ENCODE measurements at regions not wholly inside any gene's neighbourhood (a gene's known extent, or its start where the extent isn't known, plus 50 kb on each side); places are given as distances from the start of the nearest gene placed in this dataset.
"Not testable (repeated sequence)": the region's sequence is repeated elsewhere in the genome, so short reads cannot be mapped to it uniquely, and the experiment has no call there.

GRCh38 chr17:63295839-63296590 is 150.1 kb downstream of the CYB561 start:
- Mint-ChIP-seq H3K4me3 (no peak overlapping the region), H3K27ac (ENCODE audit: low read depth) (no peak overlapping the region), H3K4me1 (no peaks in the 10 kb centered on the region), H3K9me3 (peaks cover 14% of the 10 kb centered on the region), H3K27me3 (no peaks in the 10 kb centered on the region), H3K36me3 (ENCODE audit: insufficient read depth) (peaks cover 2% of the 10 kb centered on the region)
- ATAC-seq (replicated peaks; ENCODE audit: extremely low read depth, poor library complexity, severe bottlenecking): no peak
- DNase-seq (ENCODE audit: low spot score in 2 of 2): no peak

GRCh38 chr17:63298916-63299315 is 147.2 kb downstream of the CYB561 start:
- H3K9me3 Mint-ChIP-seq: peaks cover 21% of the 10 kb centered on the region
- H3K36me3 Mint-ChIP-seq (ENCODE audit: insufficient read depth); H3K4me3 Mint-ChIP-seq: not testable (repeated sequence)

GRCh38 chr17:63304704-63305261 is 141.3 kb downstream of the CYB561 start:
- Mint-ChIP-seq H3K4me1 (no peaks in the 10 kb centered on the region), H3K27ac (ENCODE audit: low read depth) (no peak overlapping the region), H3K27me3 (no peaks in the 10 kb centered on the region), H3K36me3 (ENCODE audit: insufficient read depth) (peaks cover 2% of the 10 kb centered on the region), H3K9me3 (peaks cover 11% of the 10 kb centered on the region), H3K4me3 (no peak overlapping the region)
- ATAC-seq (replicated peaks; ENCODE audit: extremely low read depth, poor library complexity, severe bottlenecking): no peak
- no peak for DNase-seq (ENCODE audit: low spot score in 2 of 2)

More at GRCh38 chr17:63298916-63299315, 147.2 kb downstream of the CYB561 start:
- H3K27ac Mint-ChIP-seq (ENCODE audit: low read depth); H3K27me3 Mint-ChIP-seq; DNase-seq (ENCODE audit: low spot score in 2 of 2); H3K4me1 Mint-ChIP-seq; ATAC-seq (replicated peaks; ENCODE audit: extremely low read depth, poor library complexity, severe bottlenecking): not testable (repeated sequence)

GRCh38 chr17:63305857-63306256 is 140.2 kb downstream of the CYB561 start:
- Mint-ChIP-seq H3K36me3 (ENCODE audit: insufficient read depth) (no peaks in the 10 kb centered on the region), H3K9me3 (peaks cover 11% of the 10 kb centered on the region), H3K4me3 (no peak overlapping the region), H3K27me3 (no peaks in the 10 kb centered on the region), H3K27ac (ENCODE audit: low read depth) (no peak overlapping the region), H3K4me1 (no peaks in the 10 kb centered on the region)
- DNase-seq (ENCODE audit: low spot score in 2 of 2) (no peak), ATAC-seq (replicated peaks; ENCODE audit: extremely low read depth, poor library complexity, severe bottlenecking) (no peak)

GRCh38 chr17:63306855-63307254 is 139.3 kb downstream of the CYB561 start:
- H3K36me3 Mint-ChIP-seq (ENCODE audit: insufficient read depth): no peaks in the 10 kb centered on the region
- peaks cover 7% of the 10 kb centered on the region for H3K9me3 Mint-ChIP-seq
- no peak for ATAC-seq (replicated peaks; ENCODE audit: extremely low read depth, poor library complexity, severe bottlenecking)
- H3K4me3 Mint-ChIP-seq: no peak overlapping the region
- DNase-seq (ENCODE audit: low spot score in 2 of 2): no peak
- H3K4me1 Mint-ChIP-seq: no peaks in the 10 kb centered on the region
- no peak overlapping the region for H3K27ac Mint-ChIP-seq (ENCODE audit: low read depth)
- H3K27me3 Mint-ChIP-seq: no peaks in the 10 kb centered on the region

- H3K27ac Mint-ChIP-seq (ENCODE audit: low read depth): no peak overlapping the region
- no peaks in the 10 kb centered on the region for H3K27me3 Mint-ChIP-seq
- ATAC-seq (replicated peaks; ENCODE audit: extremely low read depth, poor library complexity, severe bottlenecking) (no peak), DNase-seq (ENCODE audit: low spot score in 2 of 2) (no peak)
- no peaks in the 10 kb centered on the region for H3K4me1 Mint-ChIP-seq
- peaks cover 4% of the 10 kb centered on the region for H3K9me3 Mint-ChIP-seq
- no peaks in the 10 kb centered on the region for H3K36me3 Mint-ChIP-seq (ENCODE audit: insufficient read depth)
- no peak overlapping the region for H3K4me3 Mint-ChIP-seq
Observed at GRCh38 chr17:63308272-63308671, 137.8 kb downstream of the CYB561 start.

- H3K27me3 Mint-ChIP-seq: no peaks in the 10 kb centered on the region
- no peak for ATAC-seq (replicated peaks; ENCODE audit: extremely low read depth, poor library complexity, severe bottlenecking)
Observed at GRCh38 chr17:63309021-63309420, 137.1 kb downstream of the CYB561 start.

GRCh38 chr17:63311416-63311937 is 134.6 kb downstream of the CYB561 start:
- DNase-seq (ENCODE audit: low spot score in 2 of 2) (no peak), ATAC-seq (replicated peaks; ENCODE audit: extremely low read depth, poor library complexity, severe bottlenecking) (no peak)
- H3K4me3 Mint-ChIP-seq: no peak overlapping the region
- peaks cover 2% of the 10 kb centered on the region for H3K36me3 Mint-ChIP-seq (ENCODE audit: insufficient read depth)
- no peaks in the 10 kb centered on the region for H3K27me3 Mint-ChIP-seq
- no peak overlapping the region for H3K27ac Mint-ChIP-seq (ENCODE audit: low read depth)
- no peaks in the 10 kb centered on the region for H3K4me1 Mint-ChIP-seq
- no peaks in the 10 kb centered on the region for H3K9me3 Mint-ChIP-seq

More at GRCh38 chr17:63309021-63309420, 137.1 kb downstream of the CYB561 start:
- DNase-seq (ENCODE audit: low spot score in 2 of 2): no peak
- no peak overlapping the region for H3K27ac Mint-ChIP-seq (ENCODE audit: low read depth)
- H3K4me1 Mint-ChIP-seq: no peaks in the 10 kb centered on the region
- no peaks in the 10 kb centered on the region for H3K36me3 Mint-ChIP-seq (ENCODE audit: insufficient read depth)
- H3K9me3 Mint-ChIP-seq: peaks cover 4% of the 10 kb centered on the region
- no peak overlapping the region for H3K4me3 Mint-ChIP-seq

GRCh38 chr17:63314761-63315160 is 131.3 kb downstream of the CYB561 start:
- no peaks in the 10 kb centered on the region for H3K4me1 Mint-ChIP-seq
- H3K4me3 Mint-ChIP-seq: no peak overlapping the region
- H3K9me3 Mint-ChIP-seq: no peaks in the 10 kb centered on the region
- H3K27me3 Mint-ChIP-seq: no peaks in the 10 kb centered on the region
- DNase-seq (ENCODE audit: low spot score in 2 of 2) (no peak), ATAC-seq (replicated peaks; ENCODE audit: extremely low read depth, poor library complexity, severe bottlenecking) (no peak)
- no peak overlapping the region for H3K27ac Mint-ChIP-seq (ENCODE audit: low read depth)
- peaks cover 5% of the 10 kb centered on the region for H3K36me3 Mint-ChIP-seq (ENCODE audit: insufficient read depth)

GRCh38 chr17:63316100-63316499 is 130.0 kb downstream of the CYB561 start:
- DNase-seq (ENCODE audit: low spot score in 2 of 2) (no peak), ATAC-seq (replicated peaks; ENCODE audit: extremely low read depth, poor library complexity, severe bottlenecking) (no peak)
- Mint-ChIP-seq H3K27ac (ENCODE audit: low read depth) (no peak overlapping the region), H3K4me3 (no peak overlapping the region), H3K36me3 (ENCODE audit: insufficient read depth) (peaks cover 5% of the 10 kb centered on the region), H3K4me1 (no peaks in the 10 kb centered on the region), H3K27me3 (no peaks in the 10 kb centered on the region), H3K9me3 (no peaks in the 10 kb centered on the region)

- ATAC-seq (replicated peaks; ENCODE audit: extremely low read depth, poor library complexity, severe bottlenecking): no peak
- H3K9me3 Mint-ChIP-seq: no peaks in the 10 kb centered on the region
Observed at GRCh38 chr17:63317166-63317840, 128.8 kb downstream of the CYB561 start.

GRCh38 chr17:63325808-63326207 is 120.3 kb downstream of the CYB561 start:
- Mint-ChIP-seq H3K4me1 (no peaks in the 10 kb centered on the region), H3K27me3 (no peaks in the 10 kb centered on the region), H3K36me3 (ENCODE audit: insufficient read depth) (no peaks in the 10 kb centered on the region), H3K4me3 (no peak overlapping the region), H3K9me3 (no peaks in the 10 kb centered on the region), H3K27ac (ENCODE audit: low read depth) (no peak overlapping the region)
- no peak for ATAC-seq (replicated peaks; ENCODE audit: extremely low read depth, poor library complexity, severe bottlenecking)
- no peak for DNase-seq (ENCODE audit: low spot score in 2 of 2)

More at GRCh38 chr17:63317166-63317840, 128.8 kb downstream of the CYB561 start:
- no peak overlapping the region for H3K27ac Mint-ChIP-seq (ENCODE audit: low read depth)
- no peaks in the 10 kb centered on the region for H3K4me1 Mint-ChIP-seq
- H3K27me3 Mint-ChIP-seq: no peaks in the 10 kb centered on the region
- no peak for DNase-seq (ENCODE audit: low spot score in 2 of 2)
- H3K36me3 Mint-ChIP-seq (ENCODE audit: insufficient read depth): peaks cover 5% of the 10 kb centered on the region
- H3K4me3 Mint-ChIP-seq: no peak overlapping the region

GRCh38 chr17:63329876-63330275 is 116.2 kb downstream of the CYB561 start:
- no peaks in the 10 kb centered on the region for H3K9me3 Mint-ChIP-seq
- no peaks in the 10 kb centered on the region for H3K27me3 Mint-ChIP-seq
- no peak for ATAC-seq (replicated peaks; ENCODE audit: extremely low read depth, poor library complexity, severe bottlenecking)
- H3K4me3 Mint-ChIP-seq: no peak overlapping the region
- no peak for DNase-seq (ENCODE audit: low spot score in 2 of 2)
- H3K4me1 Mint-ChIP-seq: no peaks in the 10 kb centered on the region
- H3K36me3 Mint-ChIP-seq (ENCODE audit: insufficient read depth): no peaks in the 10 kb centered on the region
- H3K27ac Mint-ChIP-seq (ENCODE audit: low read depth): no peak overlapping the region
